Ovary (tissue), 3 donors: ENCODE measurements at regions not wholly inside any gene's neighbourhood (a gene's known extent, or its start where the extent isn't known, plus 50 kb on each side); places are given as distances from the start of the nearest gene placed in this dataset.

Experiments used
- CTCF ChIP-seq, 3 donors: fragments of 450-650 bp in 2 of 3; fragments of 200-600 bp in 1 of 3; IDR thresholded peaks; one replicate each; pipeline versions ENCODE4 v1.5.1 to v1.8.0; 2016 to 2022; ENCODE audit warnings: antibody characterized with exemption in 3 of 3, mild to moderate bottlenecking in 1 of 3
- EP300 ChIP-seq: sonication (generic); formaldehyde crosslinking; IDR thresholded peaks from one replicate; pipeline ENCODE4 v1.6.1; 2017; ENCODE audit warnings: antibody characterized with exemption
- POLR2A ChIP-seq: fragments of 450-650 bp; IDR thresholded peaks from one replicate; pipeline ENCODE4 v1.6.1; 2017; ENCODE audit warnings: antibody characterized with exemption, mild to moderate bottlenecking, moderate library complexity
- donor health status: DM: no; HTN: no; CAD: no.

DNA sequence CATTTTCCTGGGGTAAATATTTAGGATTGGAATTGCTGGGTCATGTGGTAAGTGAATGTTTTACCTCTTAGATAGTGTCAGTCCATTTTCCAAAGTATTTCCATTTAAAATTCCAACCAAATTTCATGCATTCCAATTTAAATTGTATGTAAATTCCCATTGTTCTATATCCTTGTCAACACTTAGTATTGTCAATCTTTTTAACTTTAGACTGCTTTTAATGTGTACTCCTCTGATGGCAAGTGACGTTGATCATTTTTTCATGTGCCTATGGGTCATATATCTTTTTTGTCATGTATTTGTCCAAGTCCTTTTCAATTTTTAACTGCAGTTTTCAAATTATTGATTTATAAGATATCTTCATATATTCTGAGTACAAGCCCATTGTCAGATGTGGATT is 80.8 kb upstream of the FAM20C start:
- TF ChIP-seq CTCF (IDR thresholded peaks at IDR 0.05) (no peak), POLR2A (no peak), EP300 (no peak)
